Breast epithelium (tissue), 4 donors: ENCODE measurements at regions not wholly inside any gene's neighbourhood (a gene's known extent, or its start where the extent isn't known, plus 50 kb on each side); places are given as distances from the start of the nearest gene placed in this dataset.

Experiments
- DNase-seq, 2 donors: peaks; one replicate each; pipeline ENCODE4 v3.0.0-alpha.2; 2019; ENCODE audit warnings: low spot score in 2 of 2
- H3K27ac ChIP-seq, 2 donors: fragments of 200-600 bp; sonication (generic) in 1 of 2; one replicate each; pipeline ENCODE4 v1.5.1; 2016 to 2019; ENCODE audit warnings: mild to moderate bottlenecking in 1 of 2
- H3K27me3 ChIP-seq, 2 donors: fragments of 200-600 bp; sonication (generic) in 1 of 2; one replicate each; pipeline versions ENCODE4 v1.5.1 to v1.6.0; 2017 to 2019; ENCODE audit warnings: control low read depth in 1 of 2, mild to moderate bottlenecking in 1 of 2
- H3K36me3 ChIP-seq: fragments of 200-600 bp; one replicate; pipeline ENCODE4 v1.5.1; 2019
- H3K4me1 ChIP-seq, 2 donors: fragments of 200-600 bp; sonication (generic); one replicate each; pipeline ENCODE4 v1.5.1; 2016 to 2019; ENCODE audit warnings: control low read depth in 1 of 2
- H3K4me3 ChIP-seq, 3 donors: fragments of 200-600 bp; sonication (generic); 1 replicate in 2 of 3; 2 replicates in 1 of 3; pipeline ENCODE4 v1.5.1; 2016 to 2019; ENCODE audit warnings: mild to moderate bottlenecking in 3 of 3, moderate library complexity in 2 of 3
- H3K9me3 ChIP-seq, 2 donors: fragments of 200-600 bp; sonication (generic) in 1 of 2; one replicate each; pipeline ENCODE4 v1.5.1; 2016 to 2019; ENCODE audit warnings: control low read depth in 1 of 2
- CTCF ChIP-seq, 3 donors: fragments of 450-650 bp; IDR thresholded peaks; one replicate each; pipeline ENCODE4 v1.5.1; 2016 to 2017; ENCODE audit warnings: antibody characterized with exemption in 3 of 3, mild to moderate bottlenecking in 3 of 3, moderate library complexity in 3 of 3
- POLR2A ChIP-seq: fragments of 450-650 bp; IDR thresholded peaks from one replicate; pipeline ENCODE4 v1.6.1; 2016; ENCODE audit warnings: antibody characterized with exemption, mild to moderate bottlenecking, moderate library complexity
- POLR2AphosphoS5 ChIP-seq, 3 donors: sonication (generic); formaldehyde crosslinking; IDR thresholded peaks; one replicate each; pipeline ENCODE4 v1.6.1; 2017; ENCODE audit warnings: antibody characterized with exemption in 3 of 3
- intact Hi-C: fragments of 100-400 bp; cut with DNase I; formaldehyde crosslinking; loops from one replicate; pipeline ENCODE4 v1.15.1; 2023; ENCODE audit warnings: low total_unique reads

- TF ChIP-seq POLR2A (no peak), CTCF (IDR thresholded peaks at IDR 0.05) (no peak), POLR2AphosphoS5 (IDR thresholded peaks at IDR 0.05) (no peak)
- H3K36me3 ChIP-seq = no peaks in the 10 kb centered on the region
- intact Hi-C loops = no loop called here
These were observed 645.7 kb downstream of the TLL1 start for GRCh38 chr4:166518776-166519175.

GRCh38 chr4:166519774-166520173, 646.7 kb downstream of the TLL1 start:
- H3K36me3 ChIP-seq = no peaks in the 10 kb centered on the region
- H3K9me3 ChIP-seq = no peaks in the 10 kb centered on the region
- no peak overlapping the region for H3K27ac ChIP-seq
- no peaks in the 10 kb centered on the region for H3K4me1 ChIP-seq
- no peak for DNase-seq
- intact Hi-C loops = no loop called here
- no peak overlapping the region for H3K4me3 ChIP-seq
- H3K27me3 ChIP-seq = no peaks in the 10 kb centered on the region
- TF ChIP-seq CTCF (IDR thresholded peaks at IDR 0.05) (no peak), POLR2AphosphoS5 (IDR thresholded peaks at IDR 0.05) (no peak), POLR2A (no peak)

More at GRCh38 chr4:166518776-166519175, 645.7 kb downstream of the TLL1 start:
- H3K4me1 ChIP-seq = no peaks in the 10 kb centered on the region
- no peaks in the 10 kb centered on the region for H3K27me3 ChIP-seq
- DNase-seq = no peak
- no peak overlapping the region for H3K27ac ChIP-seq
- H3K9me3 ChIP-seq = no peaks in the 10 kb centered on the region
- no peak overlapping the region for H3K4me3 ChIP-seq

GRCh38 chr4:166527500-166527899, 654.5 kb downstream of the TLL1 start:
- no peak overlapping the region for H3K27ac ChIP-seq
- no peaks in the 10 kb centered on the region for H3K27me3 ChIP-seq
- peaks cover 3% of the 10 kb centered on the region for H3K36me3 ChIP-seq
- no peak for DNase-seq
- intact Hi-C loops = no loop called here
- TF ChIP-seq POLR2A (no peak), POLR2AphosphoS5 (IDR thresholded peaks at IDR 0.05) (no peak), CTCF (IDR thresholded peaks at IDR 0.05) (no peak)
- no peak overlapping the region for H3K4me3 ChIP-seq
- no peaks in the 10 kb centered on the region for H3K4me1 ChIP-seq
- no peaks in the 10 kb centered on the region for H3K9me3 ChIP-seq

- intact Hi-C loops = no loop called here
- no peak for TF ChIP-seq CTCF (IDR thresholded peaks at IDR 0.05)
- TF ChIP-seq POLR2A = no peak
- TF ChIP-seq POLR2AphosphoS5 (IDR thresholded peaks at IDR 0.05) = no peak
- no peak overlapping the region for H3K27ac ChIP-seq
- no peak overlapping the region for H3K4me3 ChIP-seq
- no peaks in the 10 kb centered on the region for H3K27me3 ChIP-seq
- no peaks in the 10 kb centered on the region for H3K4me1 ChIP-seq
- H3K9me3 ChIP-seq = no peaks in the 10 kb centered on the region
- no peak for DNase-seq
- peaks cover 3% of the 10 kb centered on the region for H3K36me3 ChIP-seq
These were observed 658.7 kb downstream of the TLL1 start for GRCh38 chr4:166531703-166532102.

GRCh38 chr4:166535865-166536264, 662.8 kb downstream of the TLL1 start:
- H3K27ac ChIP-seq = no peak overlapping the region
- no peak for DNase-seq
- no peak overlapping the region for H3K4me3 ChIP-seq
- H3K9me3 ChIP-seq = no peaks in the 10 kb centered on the region
- no peaks in the 10 kb centered on the region for H3K27me3 ChIP-seq
- no peaks in the 10 kb centered on the region for H3K4me1 ChIP-seq
- TF ChIP-seq POLR2AphosphoS5 (IDR thresholded peaks at IDR 0.05) (no peak), CTCF (IDR thresholded peaks at IDR 0.05) (no peak), POLR2A (no peak)
- H3K36me3 ChIP-seq = no peaks in the 10 kb centered on the region
- intact Hi-C loops = no loop called here
